HUES6 (cell line): ENCODE measurements at regions not wholly inside any gene's neighbourhood (a gene's known extent, or its start where the extent isn't known, plus 50 kb on each side); places are given as distances from the start of the nearest gene placed in this dataset.
A peak's percentile ranks its signal among the peaks of the same experiment; 100 is the strongest.

Source experiments
- H3K27ac ChIP-seq: 2 replicates; pipeline ENCODE4 v1.7.0; 2013; ENCODE audit warnings: low read depth, mild to moderate bottlenecking, low read length, inconsistent platforms
- H3K27me3 ChIP-seq: 2 replicates; pipeline ENCODE4 v1.6.1; 2013; ENCODE audit warnings: low read length; ENCODE audit not compliant: control insufficient read depth, insufficient read depth
- H3K36me3 ChIP-seq: 2 replicates; pipeline ENCODE4 v1.6.1; 2013; ENCODE audit warnings: low read length; ENCODE audit not compliant: control insufficient read depth, insufficient read depth
- H3K4me1 ChIP-seq: 2 replicates; pipeline ENCODE4 v1.6.1; 2013; ENCODE audit warnings: low read length; ENCODE audit not compliant: control insufficient read depth, insufficient read depth
- H3K4me3 ChIP-seq: 2 replicates; pipeline ENCODE4 v1.5.1; 2013; ENCODE audit warnings: low read depth, low read length
- H3K9ac ChIP-seq: one replicate; pipeline ENCODE4 v1.6.1; 2013; ENCODE audit warnings: mild to moderate bottlenecking, low read length
- H3K9me3 ChIP-seq: 2 replicates; pipeline ENCODE4 v1.6.1; 2013; ENCODE audit warnings: low read depth, low read length; ENCODE audit not compliant: control insufficient read depth, insufficient read depth

GRCh38 chr6:145506565-145506964 is 228.8 kb downstream of the EPM2A start:
- H3K4me3 ChIP-seq = no peak overlapping the region
- no peaks in the 10 kb centered on the region for H3K9me3 ChIP-seq
- H3K27ac ChIP-seq = no peak overlapping the region
- no peaks in the 10 kb centered on the region for H3K36me3 ChIP-seq
- no peaks in the 10 kb centered on the region for H3K4me1 ChIP-seq
- no peaks in the 10 kb centered on the region for H3K27me3 ChIP-seq
- H3K9ac ChIP-seq = no peak overlapping the region

- Histone ChIP-seq H3K4me3 (no peak overlapping the region), H3K36me3 (no peaks in the 10 kb centered on the region), H3K27ac (no peak overlapping the region), H3K4me1 (no peaks in the 10 kb centered on the region), H3K9ac (no peak overlapping the region), H3K27me3 (no peaks in the 10 kb centered on the region), H3K9me3 (no peaks in the 10 kb centered on the region)
Measured at GRCh38 chr6:145507239-145507638, 228.1 kb downstream of the EPM2A start.

GRCh38 chr6:145508107-145508506 is 227.2 kb downstream of the EPM2A start:
- no peaks in the 10 kb centered on the region for H3K9me3 ChIP-seq
- no peak overlapping the region for H3K4me3 ChIP-seq
- H3K27me3 ChIP-seq = no peaks in the 10 kb centered on the region
- H3K27ac ChIP-seq = no peak overlapping the region
- H3K9ac ChIP-seq = no peak overlapping the region
- no peaks in the 10 kb centered on the region for H3K4me1 ChIP-seq
- no peaks in the 10 kb centered on the region for H3K36me3 ChIP-seq

DNA sequence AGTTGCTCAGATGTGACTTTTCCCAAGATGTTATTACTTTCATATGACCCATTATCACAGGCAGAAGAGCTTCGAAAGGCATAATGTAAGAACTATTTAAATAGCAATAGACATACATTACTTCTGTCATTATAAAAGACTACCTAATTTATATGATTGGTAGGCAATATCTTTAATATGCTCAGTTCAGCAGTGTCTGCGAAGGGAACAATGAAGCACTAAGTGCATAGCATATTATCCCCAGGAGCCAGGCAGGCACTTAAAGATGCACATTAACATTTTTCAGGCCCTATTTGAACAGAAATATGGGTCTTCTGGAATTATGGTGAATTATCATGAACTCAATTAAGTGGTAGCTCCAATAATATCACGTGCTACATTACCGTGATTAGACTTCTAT is 217.8 kb downstream of the EPM2A start:
- H3K4me3 ChIP-seq = no peak overlapping the region
- no peaks in the 10 kb centered on the region for H3K9me3 ChIP-seq
- no peaks in the 10 kb centered on the region for H3K36me3 ChIP-seq
- H3K27ac ChIP-seq = no peak overlapping the region
- H3K9ac ChIP-seq = no peak overlapping the region
- no peaks in the 10 kb centered on the region for H3K4me1 ChIP-seq
- no peaks in the 10 kb centered on the region for H3K27me3 ChIP-seq

DNA sequence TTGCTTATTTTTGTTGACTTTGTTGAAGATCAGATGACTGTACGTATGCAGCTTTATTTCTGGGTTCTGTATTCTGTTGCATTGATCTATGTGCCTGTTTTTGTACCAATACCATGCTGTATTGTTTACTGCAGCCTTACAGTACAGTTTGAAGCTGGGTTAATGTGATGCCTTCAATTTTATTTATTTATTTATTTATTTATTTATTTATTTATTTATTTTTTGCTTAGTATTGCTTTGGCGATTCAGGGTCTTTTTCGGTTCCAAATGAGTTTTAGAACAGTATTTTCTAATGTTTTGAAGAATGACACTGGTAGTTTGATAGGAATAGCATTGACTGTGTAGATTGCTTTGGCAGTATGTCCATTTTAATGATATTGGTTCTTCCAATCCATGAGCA is 210.3 kb downstream of the EPM2A start:
- H3K4me3 ChIP-seq = no peak overlapping the region
- H3K27me3 ChIP-seq = 0 out of 2 replicates have a peak, but pooled peaks cover 5% of the 10 kb centered on the region
- H3K27ac ChIP-seq = no peak overlapping the region
- peaks cover 9% of the 10 kb centered on the region for H3K4me1 ChIP-seq
- H3K9me3 ChIP-seq = no peaks in the 10 kb centered on the region
- H3K36me3 ChIP-seq = no peaks in the 10 kb centered on the region
- H3K9ac ChIP-seq = no peak overlapping the region

- Histone ChIP-seq H3K27me3 (peaks cover 36% of the 10 kb centered on the region), H3K4me3 (no peak overlapping the region), H3K9ac (no peak overlapping the region), H3K36me3 (no peaks in the 10 kb centered on the region), H3K9me3 (no peaks in the 10 kb centered on the region), H3K4me1 (peaks cover 41% of the 10 kb centered on the region), H3K27ac (no peak overlapping the region)
Measured at GRCh38 chr6:145529582-145529981, 205.7 kb downstream of the EPM2A start.

DNA sequence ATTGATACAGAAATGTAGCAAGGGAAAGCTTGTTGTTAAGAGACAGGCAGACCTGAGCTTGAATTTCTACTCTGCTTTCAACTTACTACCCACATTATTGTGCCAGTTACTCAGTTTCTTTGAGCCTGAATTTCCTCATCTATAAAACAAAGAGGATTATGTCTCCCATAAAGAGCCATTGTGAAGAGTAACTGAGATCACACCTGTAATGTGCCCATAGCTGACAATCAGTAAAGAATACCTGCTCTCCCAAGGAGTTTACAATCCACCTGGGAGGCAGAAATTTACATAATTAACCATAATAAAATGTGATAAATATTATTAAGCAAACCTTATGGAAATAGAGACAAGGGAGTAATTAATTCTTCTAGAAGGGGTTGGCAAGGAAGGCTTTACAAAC is 204.9 kb downstream of the EPM2A start:
- peaks cover 44% of the 10 kb centered on the region for H3K27me3 ChIP-seq

GRCh38 chr6:145531032-145531431 is 204.3 kb downstream of the EPM2A start:
- H3K9ac ChIP-seq = no peak overlapping the region
- no peak overlapping the region for H3K4me3 ChIP-seq
- no peaks in the 10 kb centered on the region for H3K36me3 ChIP-seq
- peaks cover 41% of the 10 kb centered on the region for H3K4me1 ChIP-seq
- no peak overlapping the region for H3K27ac ChIP-seq
- no peaks in the 10 kb centered on the region for H3K9me3 ChIP-seq
- H3K27me3 ChIP-seq = peaks cover 45% of the 10 kb centered on the region

More for the DNA sequence above, 204.9 kb downstream of the EPM2A start:
- Histone ChIP-seq H3K9me3 (no peaks in the 10 kb centered on the region), H3K4me1 (peaks cover 41% of the 10 kb centered on the region), H3K4me3 (no peak overlapping the region), H3K9ac (no peak overlapping the region), H3K36me3 (no peaks in the 10 kb centered on the region), H3K27ac (no peak overlapping the region)

GRCh38 chr6:145531822-145532221 is 203.5 kb downstream of the EPM2A start:
- Histone ChIP-seq H3K4me3 (peak overlapping the region; percentile 44), H3K27ac (no peak overlapping the region), H3K9me3 (no peaks in the 10 kb centered on the region), H3K36me3 (no peaks in the 10 kb centered on the region), H3K4me1 (peaks cover 41% of the 10 kb centered on the region), H3K27me3 (peaks cover 45% of the 10 kb centered on the region), H3K9ac (no peak overlapping the region)

DNA sequence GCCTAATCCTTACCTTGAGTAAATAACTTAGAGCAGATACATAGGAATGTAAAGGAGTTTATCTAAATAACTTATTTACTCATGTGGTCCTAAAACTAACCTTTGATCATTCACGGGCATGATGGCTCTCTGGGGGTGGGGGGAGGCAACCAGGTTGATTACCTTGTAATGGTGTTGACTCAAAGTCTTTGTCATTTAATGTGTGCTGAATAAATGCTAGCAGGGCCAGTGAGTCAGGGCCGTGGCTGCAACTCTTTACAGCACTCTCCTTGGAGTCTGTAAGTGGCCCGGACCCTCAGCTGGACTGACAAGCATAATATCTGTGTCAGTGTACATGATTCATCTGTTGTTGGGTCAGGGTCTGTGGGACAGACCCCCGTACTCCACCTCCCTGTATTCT is 203.0 kb downstream of the EPM2A start:
- Histone ChIP-seq H3K9ac (peak overlapping the region; percentile 49), H3K9me3 (no peaks in the 10 kb centered on the region), H3K4me3 (peak overlapping the region; percentile 44), H3K27me3 (peaks cover 45% of the 10 kb centered on the region), H3K4me1 (peaks cover 41% of the 10 kb centered on the region), H3K27ac (no peak overlapping the region), H3K36me3 (no peaks in the 10 kb centered on the region)

DNA sequence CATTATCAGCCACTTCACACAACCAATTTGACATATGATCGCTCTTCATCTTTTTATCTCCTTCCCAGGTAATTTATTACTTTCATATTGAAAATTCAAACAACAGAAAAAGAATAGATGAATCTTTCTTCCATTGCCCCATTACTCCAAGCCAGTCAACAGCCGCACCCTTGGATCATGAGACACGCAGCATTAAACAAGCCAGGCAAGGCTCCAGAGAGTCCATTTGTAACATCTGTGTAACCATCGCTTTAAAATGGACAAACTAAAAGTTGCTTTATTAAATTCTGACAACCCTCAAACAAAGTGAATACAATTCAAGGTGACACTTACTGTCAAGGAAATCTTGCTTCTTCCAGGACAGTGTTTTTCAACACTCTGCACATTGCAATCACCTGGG is 200.3 kb downstream of the EPM2A start:
- no peak overlapping the region for H3K4me3 ChIP-seq
- no peaks in the 10 kb centered on the region for H3K9me3 ChIP-seq
- peaks cover 39% of the 10 kb centered on the region for H3K27me3 ChIP-seq
- H3K9ac ChIP-seq = no peak overlapping the region
- H3K27ac ChIP-seq = no peak overlapping the region
- peaks cover 33% of the 10 kb centered on the region for H3K4me1 ChIP-seq
- no peaks in the 10 kb centered on the region for H3K36me3 ChIP-seq

DNA sequence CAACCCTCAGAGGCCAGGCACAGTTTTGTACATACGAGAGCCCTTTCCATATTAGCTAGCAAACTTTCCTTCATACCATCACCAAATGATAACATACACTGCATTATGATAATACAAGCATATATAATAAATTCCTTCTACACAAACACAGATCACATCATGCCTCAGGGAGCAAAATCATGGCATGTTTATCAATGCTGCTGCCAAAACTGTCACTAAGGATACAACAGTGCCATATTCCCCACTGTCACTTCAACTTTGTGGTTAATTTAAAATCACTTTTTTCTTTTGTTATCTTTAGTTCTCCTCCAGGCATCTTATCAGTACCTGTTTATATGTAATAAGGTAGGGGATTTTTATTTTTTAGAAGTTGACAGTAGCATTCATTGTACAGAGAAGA is 196.3 kb downstream of the EPM2A start:
- Histone ChIP-seq H3K27me3 (peaks cover 15% of the 10 kb centered on the region), H3K9ac (no peak overlapping the region), H3K36me3 (no peaks in the 10 kb centered on the region), H3K27ac (no peak overlapping the region), H3K9me3 (no peaks in the 10 kb centered on the region), H3K4me1 (no peaks in the 10 kb centered on the region), H3K4me3 (no peak overlapping the region)
